A673 (cell line): ENCODE measurements at regions not wholly inside any gene's neighbourhood (a gene's known extent, or its start where the extent isn't known, plus 50 kb on each side); places are given as distances from the start of the nearest gene placed in this dataset.

Source experiments
- BruUV-seq: library from RNA; stranded (reverse); fragments of 400-500 nt; replicated peaks from 2 replicates; lab custom pipeline; 2021; lab: Mats Ljungman, UMichigan
- CTCF ChIA-PET: fragments of 300-600 bp; sonication (Branson Sonifier 250); formaldehyde crosslinking; loops from one replicate; lab custom pipeline; 2022; ENCODE audit warnings: antibody characterized with exemption; lab: Charles Lee
- POLR2A ChIA-PET: fragments of 300-600 bp; sonication (Branson Sonifier 250); formaldehyde crosslinking; loops from one replicate; lab custom pipeline; 2022; ENCODE audit warnings: antibody characterized with exemption; ENCODE audit not compliant: low non-redundant PET; lab: Charles Lee
- DNase-seq: peaks from one replicate; pipeline ENCODE4 v3.0.0-alpha.2; 2015; ENCODE audit warnings: low spot score
- H3K27ac ChIP-seq: fragments of 200-600 bp; sonication (generic); 2 replicates; pipeline ENCODE4 v1.5.1; 2016; ENCODE audit warnings: mixed run types, low read depth, mild to moderate bottlenecking, mixed read lengths, antibody characterized with exemption, low read length; ENCODE audit not compliant: poor library complexity, severe bottlenecking
- H3K27me3 ChIP-seq: fragments of 200-600 bp; sonication (generic); replicated peaks from 2 replicates; pipeline ENCODE4 v1.6.1; 2017; ENCODE audit warnings: mixed run types, low read depth, mild to moderate bottlenecking, mixed read lengths, antibody characterized with exemption, low read length; ENCODE audit not compliant: insufficient read depth, poor library complexity
- H3K36me3 ChIP-seq: fragments of 200-600 bp; sonication (generic); 2 replicates; pipeline ENCODE4 v1.6.1; 2016; ENCODE audit warnings: mixed run types, mild to moderate bottlenecking, mixed read lengths, antibody characterized with exemption, low read length; ENCODE audit not compliant: insufficient read depth, poor library complexity, severe bottlenecking
- H3K4me1 ChIP-seq: fragments of 200-600 bp; sonication (generic); 2 replicates; pipeline ENCODE4 v1.6.1; 2017; ENCODE audit warnings: mixed run types, mild to moderate bottlenecking, mixed read lengths, antibody characterized with exemption, low read length; ENCODE audit not compliant: insufficient read depth, poor library complexity, severe bottlenecking
- H3K4me3 ChIP-seq: fragments of 200-600 bp; sonication (generic); 2 replicates; pipeline ENCODE4 v1.5.1; 2016; ENCODE audit warnings: low read depth, mixed run types, mild to moderate bottlenecking, mixed read lengths, low read length; ENCODE audit not compliant: poor library complexity, severe bottlenecking
- H3K9me3 ChIP-seq: fragments of 200-600 bp; sonication (generic); 2 replicates; pipeline ENCODE4 v1.6.1; 2016; ENCODE audit warnings: mixed run types, low read depth, mild to moderate bottlenecking, mixed read lengths, antibody characterized with exemption, low read length; ENCODE audit not compliant: poor library complexity, severe bottlenecking
- EZH2 ChIP-seq: fragments of 200-600 bp; sonication (generic); IDR thresholded peaks from 2 replicates; pipeline ENCODE4 v1.6.1; 2017; ENCODE audit warnings: borderline replicate concordance, low read depth, mild to moderate bottlenecking, mixed read lengths, antibody characterized with exemption, low read length; ENCODE audit not compliant: poor library complexity, severe bottlenecking
- intact Hi-C: fragments of 100-400 bp; cut with micrococcal nuclease; formaldehyde crosslinking; loops from one replicate; pipeline ENCODE4 v1.10.0; 2022; ENCODE audit not compliant: unreplicated experiment
- TF ChIP-seq, protein P1 (sequence below): fragments of 300-800, 200-600 bp; sonication (generic); conservative IDR thresholded peaks from 2 replicates; pipeline ENCODE4 v1.5.1; 2017; ENCODE audit warnings: low read depth, mild to moderate bottlenecking, antibody characterized with exemption, low read length, moderate library complexity, mixed read lengths

DNA sequence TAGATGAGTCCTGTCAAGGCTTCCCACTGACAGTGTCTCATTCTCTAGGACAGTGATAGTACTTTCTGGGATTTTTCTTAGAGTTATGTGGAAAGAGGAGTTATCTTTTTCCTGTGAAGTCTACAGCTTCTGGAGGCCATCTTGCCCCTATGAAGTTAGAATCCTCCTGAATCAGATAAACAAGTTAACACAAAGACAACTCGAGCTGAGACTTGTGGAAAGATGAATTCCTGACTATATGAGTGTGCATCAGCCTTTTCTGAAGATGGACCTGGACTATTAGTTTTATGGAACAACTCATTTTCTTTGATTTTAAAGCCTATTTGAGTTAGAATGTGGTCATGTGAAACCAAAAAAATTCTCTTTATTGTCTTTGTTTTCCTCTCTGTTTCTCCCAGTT lies 290.9 kb downstream of the LRRIQ3 start:
- H3K4me1 ChIP-seq = peaks cover 7% of the 10 kb centered on the region
- H3K4me3 ChIP-seq = no peak overlapping the region
- peaks cover 6% of the 10 kb centered on the region for H3K27me3 ChIP-seq
- no peak overlapping the region for H3K27ac ChIP-seq
- no TSS peak for BruUV-seq
- H3K9me3 ChIP-seq = no peaks in the 10 kb centered on the region
- ChIA-PET CTCF (no interaction called here), POLR2A (no interaction called here)
- DNase-seq = no peak
- intact Hi-C loops = no loop called here
- H3K36me3 ChIP-seq = no peaks in the 10 kb centered on the region
- no peak for TF ChIP-seq EZH2
- TF ChIP-seq, protein P1, sequence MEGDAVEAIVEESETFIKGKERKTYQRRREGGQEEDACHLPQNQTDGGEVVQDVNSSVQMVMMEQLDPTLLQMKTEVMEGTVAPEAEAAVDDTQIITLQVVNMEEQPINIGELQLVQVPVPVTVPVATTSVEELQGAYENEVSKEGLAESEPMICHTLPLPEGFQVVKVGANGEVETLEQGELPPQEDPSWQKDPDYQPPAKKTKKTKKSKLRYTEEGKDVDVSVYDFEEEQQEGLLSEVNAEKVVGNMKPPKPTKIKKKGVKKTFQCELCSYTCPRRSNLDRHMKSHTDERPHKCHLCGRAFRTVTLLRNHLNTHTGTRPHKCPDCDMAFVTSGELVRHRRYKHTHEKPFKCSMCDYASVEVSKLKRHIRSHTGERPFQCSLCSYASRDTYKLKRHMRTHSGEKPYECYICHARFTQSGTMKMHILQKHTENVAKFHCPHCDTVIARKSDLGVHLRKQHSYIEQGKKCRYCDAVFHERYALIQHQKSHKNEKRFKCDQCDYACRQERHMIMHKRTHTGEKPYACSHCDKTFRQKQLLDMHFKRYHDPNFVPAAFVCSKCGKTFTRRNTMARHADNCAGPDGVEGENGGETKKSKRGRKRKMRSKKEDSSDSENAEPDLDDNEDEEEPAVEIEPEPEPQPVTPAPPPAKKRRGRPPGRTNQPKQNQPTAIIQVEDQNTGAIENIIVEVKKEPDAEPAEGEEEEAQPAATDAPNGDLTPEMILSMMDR = no peak

DNA sequence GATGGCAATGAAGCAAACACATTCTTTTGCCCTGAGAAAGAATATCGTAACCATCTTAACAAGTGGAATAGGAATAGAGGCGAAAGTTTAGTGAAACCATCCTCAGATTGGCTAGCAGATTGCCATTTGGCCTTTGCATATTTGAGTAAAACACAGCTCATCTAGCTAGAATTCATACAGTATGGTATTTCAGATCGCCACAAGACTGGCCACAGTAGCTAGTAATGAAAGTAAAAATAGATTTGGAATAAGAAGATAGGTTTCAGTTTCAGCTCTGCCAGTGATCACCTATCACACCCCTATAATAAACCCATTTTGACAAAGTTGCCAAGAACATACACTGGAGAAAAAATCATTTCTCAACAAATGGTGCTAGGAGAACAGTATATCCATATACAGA lies 294.9 kb downstream of the LRRIQ3 start:
- no peaks in the 10 kb centered on the region for H3K4me1 ChIP-seq
- ChIA-PET CTCF (no interaction called here), POLR2A (no interaction called here)
- no TSS peak for BruUV-seq
- TF ChIP-seq, protein P1 = no peak
- no peak for TF ChIP-seq EZH2
- intact Hi-C loops = no loop called here
- H3K27me3 ChIP-seq = peaks cover 19% of the 10 kb centered on the region
- no peak overlapping the region for H3K4me3 ChIP-seq
- H3K27ac ChIP-seq = no peak overlapping the region
- H3K36me3 ChIP-seq = no peaks in the 10 kb centered on the region
- H3K9me3 ChIP-seq = no peaks in the 10 kb centered on the region
- DNase-seq = no peak

DNA sequence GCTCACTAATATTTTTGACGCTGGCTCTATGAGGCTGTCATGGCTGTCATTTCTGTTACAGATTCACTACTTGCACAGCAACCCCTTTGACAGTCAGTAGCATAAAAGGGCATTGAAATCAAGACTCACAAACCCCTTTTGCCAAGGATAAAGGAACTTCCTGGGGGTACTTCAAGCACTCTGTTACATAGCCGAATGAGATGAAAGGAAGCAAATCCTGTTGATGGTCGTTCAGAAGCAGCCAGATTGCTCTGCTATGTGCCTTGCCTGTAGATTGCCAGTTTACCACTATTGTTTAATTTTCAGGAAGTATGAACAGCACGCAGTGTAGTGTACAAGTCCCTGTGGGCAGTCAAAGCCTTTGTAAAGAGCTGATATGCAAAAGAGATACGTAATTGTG lies 296.2 kb downstream of the LRRIQ3 start:
- H3K36me3 ChIP-seq = no peaks in the 10 kb centered on the region
- no peak for DNase-seq
- no peaks in the 10 kb centered on the region for H3K9me3 ChIP-seq
- H3K4me1 ChIP-seq = no peaks in the 10 kb centered on the region
- peaks cover 29% of the 10 kb centered on the region for H3K27me3 ChIP-seq
- no peak overlapping the region for H3K27ac ChIP-seq
- H3K4me3 ChIP-seq = no peak overlapping the region
- no TSS peak for BruUV-seq
- ChIA-PET POLR2A (no interaction called here), CTCF (no interaction called here)
- TF ChIP-seq EZH2 = no peak
- TF ChIP-seq, protein P1 = no peak
- intact Hi-C loops = no loop called here
